Spleen (tissue), 11 donors: ENCODE measurements at regions not wholly inside any gene's neighbourhood (a gene's known extent, or its start where the extent isn't known, plus 50 kb on each side); places are given as distances from the start of the nearest gene placed in this dataset.

Experiments
- DNase-seq: peaks from one replicate; pipeline ENCODE4 v3.0.0-alpha.2; 2020
- H3K27ac ChIP-seq, 8 donors: fragments of 200-600 bp; sonication (generic) in 7 of 8; 1 replicate in 4 of 8; 2 replicates in 4 of 8; pipeline versions ENCODE4 v1.5.0 to v1.8.0; 2016 to 2021; ENCODE audit warnings: inconsistent platforms in 4 of 8, mild to moderate bottlenecking in 4 of 8, moderate library complexity in 1 of 8
- H3K27me3 ChIP-seq, 7 donors: fragments of 200-600 bp; sonication (generic) in 6 of 7; replicated peaks in 1 of 7; 1 replicate in 4 of 7; 2 replicates in 3 of 7; pipeline versions ENCODE4 v1.5.0 to v1.8.0; 2016 to 2021; ENCODE audit warnings: inconsistent platforms in 3 of 7, mild to moderate bottlenecking in 1 of 7
- H3K36me3 ChIP-seq, 6 donors: fragments of 200-600 bp; sonication (generic) in 5 of 6; 1 replicate in 4 of 6; 2 replicates in 2 of 6; pipeline versions ENCODE4 v1.5.0 to v1.8.0; 2016 to 2021; ENCODE audit warnings: inconsistent platforms in 2 of 6
- H3K4me1 ChIP-seq, 6 donors: fragments of 200-600 bp; sonication (generic) in 5 of 6; 1 replicate in 3 of 6; 2 replicates in 3 of 6; pipeline versions ENCODE4 v1.5.0 to v1.8.0; 2016 to 2021; ENCODE audit warnings: inconsistent platforms in 3 of 6
- H3K4me3 ChIP-seq, 8 donors: fragments of 200-600 bp; sonication (generic) in 7 of 8; 1 replicate in 4 of 8; 2 replicates in 4 of 8; pipeline versions ENCODE4 v1.5.0 to v1.8.0; 2016 to 2021; ENCODE audit warnings: inconsistent platforms in 4 of 8, mild to moderate bottlenecking in 4 of 8, moderate library complexity in 2 of 8
- H3K9me3 ChIP-seq, 8 donors: fragments of 200-600 bp; sonication (generic) in 7 of 8; 1 replicate in 4 of 8; 2 replicates in 4 of 8; pipeline versions ENCODE4 v1.5.0 to v1.8.0; 2016 to 2021; ENCODE audit warnings: inconsistent platforms in 4 of 8
- POLR2A ChIP-seq, 3 donors: fragments of 450-650 bp; IDR thresholded peaks; one replicate each; pipeline ENCODE4 v1.5.1; 2017; ENCODE audit warnings: antibody characterized with exemption in 3 of 3, mild to moderate bottlenecking in 1 of 3
- POLR2AphosphoS5 ChIP-seq, 3 donors: sonication (generic); formaldehyde crosslinking; IDR thresholded peaks; one replicate each; pipeline ENCODE4 v1.5.1; 2017; ENCODE audit warnings: antibody characterized with exemption in 3 of 3
- WGBS, 5 donors: extraction: QIAGEN DNeasy Blood & Tissue Kit in 3 of 5; methylation state at CpG; one replicate each; pipeline versions ENCODE4 v1.1.5 to v1.1.7; 2013 to 2018; 5-methylcytosine and 5-hydroxymethylcytosine counted together
- intact Hi-C: fragments of 100-400 bp; cut with DNase I; formaldehyde crosslinking; loops from one replicate; pipeline ENCODE4 v1.15.0; 2023; ENCODE audit warnings: low total_unique reads
- TF ChIP-seq, protein P1 (sequence below), 11 experiments: fragments of 200-600 bp in 7 of 11; fragments of 450-650 bp in 4 of 11; sonication (generic) in 4 of 11; IDR thresholded peaks in 8 of 11; conservative IDR thresholded peaks in 3 of 11; 1 replicate in 7 of 11; 2 replicates in 4 of 11; pipeline versions ENCODE4 v1.4.0 to v1.8.0; 2016 to 2021; ENCODE audit warnings: antibody characterized with exemption in 11 of 11, inconsistent platforms in 4 of 11, mild to moderate bottlenecking in 1 of 11
- donor health status: healthy with polysubstance abuse.
- donor health status: DM: no; HTN: no; CAD: no; lungs with moderate emphysema.
- donor health status: DM: no; HTN: no; CAD: no.
- donor health status: Bipolar disorder and iron deficiency.
- donor health status: healthy.
- donor health status: DM: no; HTN: no; CAD: no.
- donor health status: DM: yes; HTN: yes; CAD: no.

DNA sequence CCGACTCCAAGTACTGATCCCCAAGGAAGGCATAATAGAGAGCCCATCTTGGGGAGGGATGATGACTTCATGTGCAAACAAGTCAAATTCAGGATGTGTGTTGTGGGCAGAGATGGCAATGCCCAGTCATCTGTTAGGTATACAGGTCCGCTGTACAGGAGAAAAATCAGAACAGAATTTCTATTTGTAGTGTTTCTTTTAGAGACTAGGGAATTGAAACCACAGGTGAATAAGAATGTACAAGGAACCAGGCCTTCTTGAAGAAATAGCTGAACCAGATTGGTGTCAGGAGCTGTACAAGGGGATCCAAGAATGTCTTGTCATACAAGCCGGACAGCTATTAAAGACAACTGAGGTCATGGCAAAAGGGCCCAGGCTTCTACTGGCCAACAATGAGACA, 147.9 kb downstream of the PFKFB3 start:
- H3K4me1 ChIP-seq, result peaks cover 18 to 47% (median 26%) of the 10 kb centered on the region in 6 donors
- intact Hi-C loops, result no loop called here
- H3K27ac ChIP-seq, result no peak overlapping the region
- 79 to 93% (median 87%) methylated on average over 3 of the region's 3 CpGs for WGBS, 5 donors
- no peak overlapping the region for H3K4me3 ChIP-seq
- peaks cover 0 to 3% (median 0%) of the 10 kb centered on the region in 6 donors for H3K36me3 ChIP-seq
- peaks cover 0 to 7% (median 5%) of the 10 kb centered on the region in 8 donors for H3K9me3 ChIP-seq
- TF ChIP-seq, protein P1, sequence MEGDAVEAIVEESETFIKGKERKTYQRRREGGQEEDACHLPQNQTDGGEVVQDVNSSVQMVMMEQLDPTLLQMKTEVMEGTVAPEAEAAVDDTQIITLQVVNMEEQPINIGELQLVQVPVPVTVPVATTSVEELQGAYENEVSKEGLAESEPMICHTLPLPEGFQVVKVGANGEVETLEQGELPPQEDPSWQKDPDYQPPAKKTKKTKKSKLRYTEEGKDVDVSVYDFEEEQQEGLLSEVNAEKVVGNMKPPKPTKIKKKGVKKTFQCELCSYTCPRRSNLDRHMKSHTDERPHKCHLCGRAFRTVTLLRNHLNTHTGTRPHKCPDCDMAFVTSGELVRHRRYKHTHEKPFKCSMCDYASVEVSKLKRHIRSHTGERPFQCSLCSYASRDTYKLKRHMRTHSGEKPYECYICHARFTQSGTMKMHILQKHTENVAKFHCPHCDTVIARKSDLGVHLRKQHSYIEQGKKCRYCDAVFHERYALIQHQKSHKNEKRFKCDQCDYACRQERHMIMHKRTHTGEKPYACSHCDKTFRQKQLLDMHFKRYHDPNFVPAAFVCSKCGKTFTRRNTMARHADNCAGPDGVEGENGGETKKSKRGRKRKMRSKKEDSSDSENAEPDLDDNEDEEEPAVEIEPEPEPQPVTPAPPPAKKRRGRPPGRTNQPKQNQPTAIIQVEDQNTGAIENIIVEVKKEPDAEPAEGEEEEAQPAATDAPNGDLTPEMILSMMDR (IDR thresholded peaks at IDR 0.05 in 8 of 11, conservative IDR thresholded peaks at IDR 0.05 in 3 of 11), result no peak
- TF ChIP-seq POLR2AphosphoS5 (IDR thresholded peaks at IDR 0.05) (no peak), POLR2A (IDR thresholded peaks at IDR 0.05) (no peak)
- no peaks in the 10 kb centered on the region for H3K27me3 ChIP-seq
- no peak for DNase-seq

DNA sequence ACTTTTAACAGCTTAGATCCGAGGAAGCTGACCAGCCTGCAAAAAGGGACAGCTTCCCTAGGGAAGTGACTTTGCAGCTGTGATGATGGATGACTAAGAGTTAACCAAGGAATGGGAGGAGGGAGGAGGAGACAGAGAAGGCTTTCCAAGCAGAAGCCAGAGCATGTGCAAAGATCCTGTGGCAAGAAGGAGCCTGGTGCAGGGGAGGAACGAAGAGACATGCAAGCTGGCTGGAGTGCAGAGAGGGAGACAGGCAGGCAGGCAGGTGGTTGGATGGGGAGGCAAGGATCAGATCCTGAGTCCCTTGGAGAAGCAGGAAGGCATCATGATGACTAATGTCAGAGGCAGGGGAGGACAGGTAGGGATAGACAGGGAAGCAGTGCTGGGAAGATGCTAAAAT, 148.8 kb downstream of the PFKFB3 start:
- WGBS, 5 donors, result 63 to 79% (median 75%) methylated on average over 2 of the region's 2 CpGs
- H3K9me3 ChIP-seq, result peaks cover 0 to 16% (median 13%) of the 10 kb centered on the region in 8 donors
- no peak overlapping the region for H3K4me3 ChIP-seq
- no peak for DNase-seq
- no peak overlapping the region for H3K27ac ChIP-seq
- intact Hi-C loops, result no loop called here
- H3K4me1 ChIP-seq, result peaks cover 18 to 45% (median 25%) of the 10 kb centered on the region in 6 donors
- no peak for TF ChIP-seq POLR2AphosphoS5 (IDR thresholded peaks at IDR 0.05)
- no peak for TF ChIP-seq POLR2A (IDR thresholded peaks at IDR 0.05)
- TF ChIP-seq, protein P1 (IDR thresholded peaks at IDR 0.05 in 8 of 11, conservative IDR thresholded peaks at IDR 0.05 in 3 of 11), result no peak
- H3K27me3 ChIP-seq, result no peaks in the 10 kb centered on the region
- H3K36me3 ChIP-seq, result peaks cover 0 to 3% (median 0%) of the 10 kb centered on the region in 6 donors

DNA sequence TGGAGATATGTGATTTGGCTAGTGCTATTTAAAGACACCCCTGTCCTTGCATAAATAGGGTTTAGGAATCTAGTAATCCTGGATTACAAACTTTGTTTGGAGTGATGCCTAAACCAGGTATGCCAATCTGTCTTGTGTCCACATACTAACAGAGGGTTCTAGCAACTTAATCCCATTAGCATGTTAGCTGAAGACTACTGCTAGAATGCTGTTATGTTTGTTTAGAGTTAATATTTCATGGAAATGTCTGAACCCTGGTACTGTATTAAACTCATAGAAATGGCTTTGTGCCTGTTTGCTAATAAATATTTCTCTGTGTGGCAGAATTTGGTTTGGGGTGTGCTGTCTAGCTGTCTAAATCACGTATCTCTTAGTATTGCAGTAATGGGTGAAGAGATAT, 150.8 kb downstream of the PFKFB3 start:
- 90 to 97% (median 94%) methylated on average over 1 of the region's 1 CpG for WGBS, 5 donors
- no peak for DNase-seq
- TF ChIP-seq POLR2A (IDR thresholded peaks at IDR 0.05) (no peak), POLR2AphosphoS5 (IDR thresholded peaks at IDR 0.05) (no peak)
- TF ChIP-seq, protein P1 (IDR thresholded peaks at IDR 0.05 in 8 of 11, conservative IDR thresholded peaks at IDR 0.05 in 3 of 11), result no peak
- no peak overlapping the region for H3K4me3 ChIP-seq
- no peak overlapping the region for H3K27ac ChIP-seq
- peaks cover 0 to 30% (median 26%) of the 10 kb centered on the region in 8 donors for H3K9me3 ChIP-seq
- H3K4me1 ChIP-seq, result peaks cover 4 to 24% (median 5%) of the 10 kb centered on the region in 6 donors
- intact Hi-C loops, result no loop called here
- peaks cover 0 to 3% (median 0%) of the 10 kb centered on the region in 6 donors for H3K36me3 ChIP-seq
- no peaks in the 10 kb centered on the region for H3K27me3 ChIP-seq

DNA sequence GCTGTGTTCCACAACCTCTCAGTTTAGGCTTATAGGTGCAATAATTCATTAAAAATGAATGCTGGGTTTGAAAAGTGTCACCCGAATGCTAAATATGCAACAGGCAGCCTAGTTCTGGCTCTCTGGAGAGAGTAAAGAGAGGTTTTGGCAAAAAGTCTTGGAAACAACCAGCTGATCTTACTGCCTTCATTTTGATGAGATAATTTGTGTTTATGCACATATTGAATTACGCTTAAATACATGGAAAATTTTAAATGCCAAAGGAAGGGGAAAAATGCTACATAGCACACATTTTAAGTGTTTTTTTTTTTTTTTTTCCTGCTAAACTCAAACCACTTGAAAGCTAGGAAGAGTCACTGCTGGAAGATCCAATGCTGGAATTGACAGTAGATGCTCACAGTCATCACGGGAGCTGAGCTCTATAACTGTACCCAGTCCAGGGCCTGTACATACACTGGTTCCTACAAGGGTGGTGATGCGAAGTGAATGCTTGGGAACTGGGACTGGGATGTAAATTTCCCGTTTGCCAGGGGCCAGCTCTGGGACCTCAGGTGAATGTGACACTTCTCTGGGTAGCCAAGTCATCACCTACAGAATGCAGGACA, 151.5 kb downstream of the PFKFB3 start:
- Histone ChIP-seq H3K9me3 (peaks cover 0 to 38% (median 29%) of the 10 kb centered on the region in 8 donors), H3K4me3 (no peak overlapping the region), H3K27ac (no peak overlapping the region), H3K27me3 (no peaks in the 10 kb centered on the region), H3K4me1 (peaks cover 0 to 17% (median 0%) of the 10 kb centered on the region in 6 donors), H3K36me3 (peaks cover 0 to 3% (median 0%) of the 10 kb centered on the region in 6 donors)
- TF ChIP-seq POLR2A (IDR thresholded peaks at IDR 0.05), result no peak
- TF ChIP-seq, protein P1 (IDR thresholded peaks at IDR 0.05 in 8 of 11, conservative IDR thresholded peaks at IDR 0.05 in 3 of 11), result no peak
- no peak for TF ChIP-seq POLR2AphosphoS5 (IDR thresholded peaks at IDR 0.05)
- intact Hi-C loops, result no loop called here
- WGBS, 5 donors, result 92 to 97% (median 94%) methylated on average over 5 of the region's 5 CpGs
- DNase-seq, result no peak
